IMR-90 (cell line): ENCODE measurements at regions not wholly inside any gene's neighbourhood (a gene's known extent, or its start where the extent isn't known, plus 50 kb on each side); places are given as distances from the start of the nearest gene placed in this dataset.

Experiments used
- CTCF ChIP-seq: conservative IDR thresholded peaks from 2 replicates; pipeline ENCODE4 v1.5.1; 2012; ENCODE audit warnings: mild to moderate bottlenecking, low read depth, low read length, improper control_type of control experiment
- ELK1 ChIP-seq: fragments of 150-350 bp; IDR thresholded peaks from 2 replicates; pipeline ENCODE4 v1.6.1; 2016; ENCODE audit warnings: low read depth, mild to moderate bottlenecking, low read length, moderate library complexity, borderline replicate concordance
- MAFK ChIP-seq: IDR thresholded peaks from 2 replicates; pipeline ENCODE4 v1.6.1; 2012; ENCODE audit warnings: low read depth, low read length, improper control_type of control experiment
- NFE2L2 ChIP-seq: fragments of 150-350 bp; IDR thresholded peaks from 2 replicates; pipeline ENCODE4 v1.6.1; 2016; ENCODE audit warnings: low read depth, mild to moderate bottlenecking, low read length
- POLR2A ChIP-seq: IDR thresholded peaks from 2 replicates; pipeline ENCODE4 v1.6.1; 2012; ENCODE audit warnings: mild to moderate bottlenecking, low read depth, low read length
- RCOR1 ChIP-seq: IDR thresholded peaks from 2 replicates; pipeline ENCODE4 v1.6.1; 2012; ENCODE audit warnings: mild to moderate bottlenecking, low read length, improper control_type of control experiment; ENCODE audit not compliant: insufficient replicate concordance
- RFX5 ChIP-seq: IDR thresholded peaks from 2 replicates; pipeline ENCODE4 v1.8.0; 2012; ENCODE audit warnings: low read depth, mild to moderate bottlenecking, low read length, moderate library complexity
- SMC3 ChIP-seq: fragments of 150-350 bp; IDR thresholded peaks from 2 replicates; pipeline ENCODE4 v1.6.1; 2016; ENCODE audit warnings: low read depth, mild to moderate bottlenecking, antibody characterized with exemption, low read length, moderate library complexity
- USF2 ChIP-seq: fragments of 150-350 bp; IDR thresholded peaks from 2 replicates; pipeline ENCODE4 v1.6.1; 2017; ENCODE audit warnings: mild to moderate bottlenecking, antibody characterized with exemption, low read length, low read depth

GRCh38 chr7:13257661-13258060 is 570.2 kb downstream of the ARL4A start:
- TF ChIP-seq RFX5 (no peak), CTCF (no peak), POLR2A (no peak), RCOR1 (no peak), ELK1 (no peak), NFE2L2 (no peak), SMC3 (no peak), USF2 (no peak), MAFK (no peak)
